HG03108 (cell line): ENCODE measurements at regions not wholly inside any gene's neighbourhood (a gene's known extent, or its start where the extent isn't known, plus 50 kb on each side); places are given as distances from the start of the nearest gene placed in this dataset.
"Not testable (repeated sequence)": the region's sequence is repeated elsewhere in the genome, so short reads cannot be mapped to it uniquely, and the experiment has no call there.

Source experiments
- ATAC-seq: cut with Tn5 transposase; IDR thresholded peaks from one replicate; pipeline ENCODE4 v1.9.1; 2021; ENCODE audit warnings: moderate library complexity; ENCODE audit not compliant: unreplicated experiment

DNA sequence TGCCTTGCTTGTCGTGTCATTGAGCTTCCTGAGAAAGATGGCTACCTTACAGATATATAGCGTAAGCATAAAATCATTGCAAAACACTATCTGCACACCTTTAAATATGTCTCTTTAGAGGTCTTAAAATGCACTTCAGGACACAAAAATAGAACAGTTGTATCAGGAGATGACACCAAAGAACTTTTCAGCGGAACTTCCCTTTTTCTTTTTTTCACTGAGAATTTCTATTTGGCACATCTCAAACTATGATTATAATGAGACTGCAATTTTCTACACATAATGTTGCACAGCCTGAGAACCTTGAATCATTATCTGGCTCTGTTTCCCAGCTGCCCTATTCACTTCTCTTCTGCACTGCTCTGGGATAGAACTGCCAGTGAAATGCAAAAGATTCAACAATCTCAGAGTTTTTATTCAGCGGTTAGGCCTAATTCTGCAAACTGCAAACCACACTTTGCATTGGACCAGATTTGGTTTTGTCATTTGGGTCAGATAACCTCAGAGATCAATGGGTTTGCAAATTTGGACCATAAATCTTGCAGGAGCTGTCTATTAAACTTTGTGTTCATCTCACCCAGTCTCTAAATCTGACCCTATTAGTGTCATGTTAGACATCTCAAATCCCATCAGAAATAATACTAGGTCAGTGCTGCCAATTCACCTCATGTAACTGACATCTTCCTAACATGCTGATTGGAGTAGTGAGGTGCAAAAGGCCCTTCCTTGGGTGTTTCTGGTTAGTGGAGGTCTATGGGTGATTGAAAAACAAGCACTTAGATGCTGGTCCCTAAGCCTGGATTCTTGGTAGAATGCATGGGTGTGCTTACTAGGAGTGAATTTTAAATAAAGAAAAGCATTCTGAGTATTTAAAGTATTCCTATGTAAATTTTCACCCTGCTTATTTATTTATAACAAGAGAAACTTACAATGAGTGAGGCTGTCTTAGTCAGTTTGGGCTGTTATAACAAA, 382.7 kb downstream of the UTRN start:
- ATAC-seq = no peak

DNA sequence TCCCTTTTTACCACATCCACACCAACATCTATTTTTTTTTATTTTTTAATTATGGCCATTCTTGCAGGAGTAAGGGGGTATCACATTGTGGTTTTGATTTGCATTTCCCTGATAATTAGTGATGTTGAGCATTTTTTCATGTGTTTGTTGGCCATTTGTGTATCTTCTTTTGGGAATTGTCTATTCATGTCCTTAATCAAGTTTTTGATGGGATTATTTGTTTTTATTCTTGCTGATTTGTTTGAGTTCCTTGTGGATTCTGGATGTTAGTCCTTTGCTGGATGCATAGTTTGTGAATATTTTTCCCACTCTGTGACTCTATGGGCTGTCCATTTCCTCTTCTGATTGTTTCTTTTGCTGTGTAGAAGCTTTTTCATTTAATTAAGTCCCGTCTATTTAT, 385.1 kb downstream of the UTRN start:
- ATAC-seq = not testable (repeated sequence)

- ATAC-seq = no peak
These were observed 388.7 kb downstream of the UTRN start for GRCh38 chr6:144673807-144674206.

DNA sequence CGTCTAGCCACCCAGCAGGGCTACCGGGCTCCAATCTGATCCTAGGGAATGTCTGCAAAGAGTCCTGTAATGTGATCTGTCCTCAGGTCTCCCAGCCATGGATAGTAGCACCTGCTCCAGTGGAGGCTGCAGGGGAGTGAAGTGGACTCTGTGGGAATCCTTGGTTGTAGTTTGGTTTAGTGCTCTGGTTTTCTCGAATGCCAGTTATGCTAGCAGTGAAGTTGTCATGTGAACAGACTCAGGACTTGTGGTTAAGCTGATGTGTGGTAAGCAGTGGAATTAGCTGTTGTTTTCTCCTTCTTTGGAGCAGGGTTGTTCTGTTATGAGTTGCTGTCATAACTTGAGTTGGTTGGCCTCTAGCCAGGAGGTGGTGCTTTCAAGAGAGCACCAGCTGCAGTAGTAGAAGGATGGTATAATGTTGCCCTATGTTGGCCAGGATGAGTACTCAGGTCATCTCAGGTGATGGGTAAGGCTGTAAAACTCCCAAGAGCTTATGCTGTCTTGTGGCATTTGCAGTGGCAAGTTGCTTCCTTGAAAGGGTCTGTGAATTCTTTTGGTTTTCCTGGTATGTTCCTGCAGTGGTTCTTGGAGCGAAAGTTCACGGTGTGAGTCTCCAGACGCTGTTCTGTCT, 390.2 kb downstream of the UTRN start:
- ATAC-seq = no peak

DNA sequence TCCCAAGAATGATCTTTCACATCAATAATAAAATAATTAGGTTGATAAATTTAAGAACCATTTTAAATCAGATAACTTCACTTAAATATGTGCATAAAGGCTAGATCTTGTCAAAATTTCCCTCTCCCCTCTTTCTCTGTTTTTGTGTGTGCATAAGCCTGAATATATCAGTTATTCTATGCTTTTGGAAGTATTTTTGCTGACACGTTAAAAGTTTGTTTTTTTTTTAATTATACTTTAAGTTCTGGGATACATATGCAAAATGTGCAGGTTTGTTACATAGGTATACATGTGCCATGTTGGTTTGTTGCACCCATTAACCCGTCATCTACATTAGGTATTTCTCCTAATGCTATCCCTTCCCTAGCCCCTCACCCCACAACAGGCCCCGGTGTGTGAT, 391.2 kb downstream of the UTRN start:
- not testable (repeated sequence) for ATAC-seq

DNA sequence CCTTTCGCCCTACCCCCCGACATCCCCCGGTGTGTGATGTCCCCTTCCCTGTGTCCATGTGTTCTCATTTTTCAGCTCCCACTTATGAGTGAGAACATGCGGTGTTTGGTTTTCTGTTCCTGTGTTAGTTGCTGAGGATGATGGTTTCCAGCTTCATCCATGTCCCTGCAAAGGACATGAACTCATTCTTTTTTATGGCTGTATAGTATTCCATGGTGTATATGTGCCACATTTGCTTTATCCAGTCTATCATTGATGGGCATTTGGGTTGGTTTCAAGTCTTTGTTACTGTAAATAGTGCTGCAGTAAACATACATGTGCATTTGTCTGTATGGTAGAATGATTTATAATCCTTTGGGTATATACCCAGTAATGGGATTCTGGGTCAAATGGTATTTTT, 392.1 kb downstream of the UTRN start:
- not testable (repeated sequence) for ATAC-seq

DNA sequence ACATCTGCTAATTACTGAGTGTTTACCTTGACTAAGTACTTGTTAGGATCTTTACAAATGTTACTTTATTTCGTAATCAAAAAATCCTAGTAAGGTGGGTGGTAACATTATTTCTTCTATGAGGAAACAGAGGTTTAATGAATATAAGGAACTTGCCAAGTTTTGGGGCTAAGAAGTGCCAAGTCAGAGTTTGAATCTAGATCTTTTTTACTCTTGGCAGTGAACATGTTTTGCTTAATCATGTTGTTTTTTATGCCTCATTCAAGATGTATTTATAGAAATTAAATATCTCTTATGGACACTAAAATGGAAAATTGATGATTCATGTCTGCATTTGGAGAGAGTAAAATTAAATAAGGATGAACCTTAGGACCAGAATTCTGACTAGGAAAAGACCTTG, 393.7 kb downstream of the UTRN start:
- ATAC-seq = no peak

GRCh38 chr6:144681334-144681733, 396.2 kb downstream of the UTRN start:
- no peak for ATAC-seq

DNA sequence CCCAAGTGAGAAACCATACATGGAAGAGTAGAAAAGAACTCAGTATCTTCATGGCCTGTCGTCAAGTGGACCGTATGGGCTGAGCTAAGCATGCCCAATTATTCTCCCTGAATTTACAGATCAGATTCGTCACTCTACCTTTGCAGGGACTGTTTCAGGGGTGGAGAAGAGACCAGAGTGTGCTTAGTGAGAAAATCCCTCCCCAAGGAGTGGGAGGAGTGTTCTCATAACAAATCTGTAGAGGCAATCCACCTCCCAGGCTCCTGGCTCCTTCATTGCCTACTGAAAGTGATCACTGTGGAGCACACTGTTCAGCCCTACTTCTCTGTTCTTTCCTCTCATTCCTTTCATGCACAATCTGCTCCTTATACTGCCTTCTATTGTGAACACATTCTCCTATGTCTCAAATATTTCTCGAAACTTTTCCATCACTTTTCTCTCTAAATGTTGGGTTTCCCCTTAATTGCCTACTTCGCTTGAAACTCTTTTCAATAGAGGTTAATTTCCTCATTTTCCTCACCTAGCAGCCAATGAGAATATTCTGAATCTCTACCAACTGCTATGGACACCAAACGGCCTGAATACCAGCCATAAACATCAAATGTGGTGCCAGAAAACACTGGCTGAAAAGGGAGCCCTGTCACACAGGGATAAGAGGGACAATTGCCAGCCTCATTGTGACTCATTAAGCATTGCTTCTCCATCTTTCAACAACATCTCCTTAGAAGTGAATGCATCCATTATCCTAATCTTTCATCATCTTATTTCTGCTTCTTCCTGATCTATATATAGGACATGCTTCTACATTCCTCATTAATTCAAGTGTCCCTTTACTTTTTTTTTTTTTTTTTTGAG, 398.3 kb downstream of the UTRN start:
- ATAC-seq = no peak

DNA sequence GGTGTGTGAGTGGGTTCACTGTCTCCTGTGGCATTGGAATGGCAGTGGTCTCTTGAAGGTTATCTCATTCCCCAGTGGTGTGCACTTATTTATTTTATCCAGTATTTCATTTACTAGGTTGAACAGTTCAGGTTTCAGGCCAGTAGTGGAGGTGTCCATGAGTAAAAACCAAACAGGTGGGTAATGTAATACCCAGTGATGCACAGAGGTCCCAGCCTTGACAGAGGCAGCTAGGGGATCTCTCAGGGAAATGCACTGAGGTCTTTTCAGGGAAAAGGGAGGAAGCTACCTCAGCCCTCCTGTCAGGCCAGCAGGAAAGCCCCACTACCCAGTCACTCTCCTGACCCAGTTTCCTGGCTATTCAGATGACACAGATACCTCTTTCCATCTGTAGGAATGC, 403.6 kb downstream of the UTRN start:
- ATAC-seq = no peak

DNA sequence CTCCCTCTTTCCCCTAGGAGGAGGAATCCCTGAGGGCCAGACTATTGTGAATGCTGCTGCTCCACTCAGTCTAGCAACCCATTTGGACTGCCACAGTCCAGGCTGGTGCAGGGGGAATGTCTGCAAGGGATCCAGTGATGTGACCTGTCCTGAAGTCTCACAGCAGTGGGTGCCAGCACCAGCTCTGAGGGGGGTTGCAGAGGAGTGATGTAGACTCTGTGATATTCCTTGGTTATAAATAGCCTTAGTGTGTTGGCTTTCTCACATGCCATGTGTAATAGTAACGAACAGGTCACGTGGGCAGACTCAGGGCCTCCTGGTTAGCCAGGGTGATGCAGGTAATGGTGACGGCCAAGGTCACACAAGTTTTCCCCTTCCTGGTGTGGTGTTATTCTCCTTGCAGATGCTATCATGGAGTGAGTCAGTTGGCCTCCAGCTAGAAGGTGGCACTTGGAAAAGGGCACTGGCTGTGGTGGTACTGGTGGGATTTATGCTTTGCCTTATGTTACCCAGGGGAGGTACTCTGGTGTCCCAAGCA, 404.4 kb downstream of the UTRN start:
- no peak for ATAC-seq

DNA sequence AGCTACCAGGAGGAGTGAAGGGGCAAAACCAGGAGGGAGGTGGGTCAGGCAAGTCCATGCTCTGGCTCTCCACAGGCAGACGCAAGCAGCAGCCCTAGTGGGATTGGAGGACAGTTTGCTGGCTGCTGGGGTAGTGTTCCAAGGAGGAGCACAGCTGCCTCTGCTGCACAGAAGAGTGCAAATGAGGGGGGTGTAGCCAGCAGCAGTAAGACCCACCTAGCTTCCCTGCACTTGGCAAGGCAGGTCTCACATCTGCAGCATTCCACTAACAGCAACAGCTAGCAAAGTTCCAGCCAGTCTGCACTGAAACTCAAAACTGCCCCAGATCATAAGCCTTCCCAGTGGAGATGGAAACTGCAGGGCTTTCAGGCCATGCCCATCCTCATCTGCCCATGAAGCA, 405.0 kb downstream of the UTRN start:
- no peak for ATAC-seq

GRCh38 chr6:144690666-144691065, 405.5 kb downstream of the UTRN start:
- no peak for ATAC-seq

GRCh38 chr6:144692050-144692449, 406.9 kb downstream of the UTRN start:
- ATAC-seq = not testable (repeated sequence)

GRCh38 chr6:144695858-144696533, 410.9 kb downstream of the UTRN start:
- no peak for ATAC-seq

GRCh38 chr6:144696610-144697368, 411.7 kb downstream of the UTRN start:
- no peak for ATAC-seq

DNA sequence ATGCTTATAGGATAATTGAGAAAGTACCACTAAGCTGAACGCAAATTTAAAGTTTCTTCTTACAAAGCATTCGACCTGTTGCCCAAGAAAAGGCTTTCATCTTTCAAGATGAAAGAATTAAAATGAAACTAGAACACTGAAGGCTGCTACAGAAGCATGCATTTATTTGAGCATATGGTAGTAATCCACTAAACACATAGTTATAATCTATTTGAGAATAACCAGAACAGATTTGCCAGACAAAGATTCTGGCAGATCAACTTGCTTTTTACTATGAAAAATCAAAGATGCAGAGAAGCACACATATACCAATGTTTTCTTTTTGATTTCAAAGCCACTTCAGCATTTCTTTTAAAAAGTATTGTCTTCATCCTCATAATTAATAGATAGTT, 412.2 kb downstream of the UTRN start:
- no peak for ATAC-seq

DNA sequence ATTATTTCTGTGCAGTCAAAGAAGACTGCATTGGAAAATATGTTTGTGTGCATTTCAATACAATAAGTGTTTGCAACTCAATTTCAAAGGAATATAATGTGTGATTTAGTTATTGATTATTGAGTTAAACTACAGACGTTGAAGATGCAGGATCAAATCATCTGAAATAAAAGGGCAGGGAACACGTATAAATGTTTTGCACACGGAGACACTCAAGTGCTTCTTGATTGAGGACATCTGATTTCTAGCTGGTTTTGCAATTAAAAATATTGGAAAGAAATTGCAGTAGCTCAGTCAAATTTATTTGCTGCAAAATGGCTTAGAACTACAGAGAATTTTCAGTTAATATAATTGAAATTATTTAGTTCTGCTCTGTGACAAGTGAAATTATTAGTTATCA, 412.7 kb downstream of the UTRN start:
- no peak for ATAC-seq

DNA sequence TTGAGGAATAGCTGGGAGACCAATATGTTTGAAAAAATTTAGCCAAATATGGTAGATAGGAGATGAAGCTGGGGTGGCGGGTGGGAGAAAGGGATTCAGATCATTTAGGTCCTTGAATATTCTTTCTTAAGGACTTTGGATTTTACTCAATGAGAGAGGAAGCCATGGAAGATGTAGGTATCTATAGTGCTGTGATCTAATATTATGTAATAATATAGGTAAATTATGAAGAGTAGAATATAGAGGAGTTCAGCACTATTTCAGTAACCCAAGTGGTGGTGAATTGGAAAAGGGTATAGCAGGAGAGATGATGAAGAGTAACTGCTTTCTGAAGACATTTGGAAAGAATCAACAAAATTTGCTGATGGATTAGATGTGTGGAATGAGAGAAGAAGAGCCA, 417.6 kb downstream of the UTRN start:
- no peak for ATAC-seq

DNA sequence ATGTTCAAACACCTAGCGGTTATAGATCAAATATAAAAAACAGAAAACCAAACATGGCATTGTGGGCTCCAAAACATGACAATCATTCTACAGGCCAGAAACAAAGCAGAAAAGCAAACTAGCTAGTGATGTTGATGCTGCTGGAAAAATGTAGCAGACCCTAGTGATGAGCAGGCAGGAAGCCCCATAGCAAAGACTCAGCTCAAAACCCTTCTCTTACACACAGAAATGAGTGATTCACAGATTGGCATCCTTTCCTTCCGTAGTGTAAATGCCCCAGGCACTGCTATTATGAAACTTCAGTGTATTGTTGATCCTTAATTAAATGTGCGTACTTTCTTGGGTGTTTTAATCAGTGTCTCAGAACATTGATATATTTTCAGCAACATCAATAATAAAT, 425.1 kb downstream of the UTRN start:
- ATAC-seq = no peak
